ENCODE measurements at regions not wholly inside any gene's neighbourhood (a gene's known extent, or its start where the extent isn't known, plus 50 kb on each side); places are given as distances from the start of the nearest gene placed in this dataset.

DNA sequence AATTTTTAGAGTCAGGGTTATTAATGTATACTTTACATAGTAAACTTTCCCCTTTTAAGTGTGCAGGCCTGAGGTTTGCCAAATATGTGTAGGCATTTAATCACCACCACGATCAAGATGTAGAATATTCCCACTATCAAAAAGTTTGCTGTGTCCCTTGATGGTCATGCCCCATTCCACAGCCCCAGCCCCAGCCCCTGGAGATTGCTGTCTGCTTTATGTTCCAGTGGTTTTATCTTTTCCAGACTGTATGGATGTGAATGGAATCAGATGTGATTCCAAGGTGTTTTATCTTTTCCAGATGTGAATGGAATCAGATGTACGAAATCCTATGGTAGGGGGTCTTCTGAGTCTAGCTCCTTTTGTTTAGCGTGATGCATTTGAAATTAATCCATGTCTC, 93.1 kb upstream of the B3GAT1 start:
- no peaks in the 10 kb centered on the region for H3K4me1 ChIP-seq
- H3K27me3 ChIP-seq = no peaks in the 10 kb centered on the region
- no peak for TF ChIP-seq POLR2A (IDR thresholded peaks at IDR 0.05)
- TF ChIP-seq POLR2AphosphoS5 (IDR thresholded peaks at IDR 0.05; ENCODE audit: insufficient read depth in 1 of 2, low read depth in 1 of 2) = no peak
- TF ChIP-seq, protein P1, sequence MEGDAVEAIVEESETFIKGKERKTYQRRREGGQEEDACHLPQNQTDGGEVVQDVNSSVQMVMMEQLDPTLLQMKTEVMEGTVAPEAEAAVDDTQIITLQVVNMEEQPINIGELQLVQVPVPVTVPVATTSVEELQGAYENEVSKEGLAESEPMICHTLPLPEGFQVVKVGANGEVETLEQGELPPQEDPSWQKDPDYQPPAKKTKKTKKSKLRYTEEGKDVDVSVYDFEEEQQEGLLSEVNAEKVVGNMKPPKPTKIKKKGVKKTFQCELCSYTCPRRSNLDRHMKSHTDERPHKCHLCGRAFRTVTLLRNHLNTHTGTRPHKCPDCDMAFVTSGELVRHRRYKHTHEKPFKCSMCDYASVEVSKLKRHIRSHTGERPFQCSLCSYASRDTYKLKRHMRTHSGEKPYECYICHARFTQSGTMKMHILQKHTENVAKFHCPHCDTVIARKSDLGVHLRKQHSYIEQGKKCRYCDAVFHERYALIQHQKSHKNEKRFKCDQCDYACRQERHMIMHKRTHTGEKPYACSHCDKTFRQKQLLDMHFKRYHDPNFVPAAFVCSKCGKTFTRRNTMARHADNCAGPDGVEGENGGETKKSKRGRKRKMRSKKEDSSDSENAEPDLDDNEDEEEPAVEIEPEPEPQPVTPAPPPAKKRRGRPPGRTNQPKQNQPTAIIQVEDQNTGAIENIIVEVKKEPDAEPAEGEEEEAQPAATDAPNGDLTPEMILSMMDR (IDR thresholded peaks at IDR 0.05) = no peak
- H3K9me3 ChIP-seq = no peaks in the 10 kb centered on the region
- no peak for DNase-seq (ENCODE audit: extremely low spot score in 2 of 2)
- no peak overlapping the region for H3K27ac ChIP-seq
- H3K36me3 ChIP-seq = no peaks in the 10 kb centered on the region
- no peak overlapping the region for H3K4me3 ChIP-seq
- intact Hi-C loops (cut with DNase I) = no loop called here

DNA sequence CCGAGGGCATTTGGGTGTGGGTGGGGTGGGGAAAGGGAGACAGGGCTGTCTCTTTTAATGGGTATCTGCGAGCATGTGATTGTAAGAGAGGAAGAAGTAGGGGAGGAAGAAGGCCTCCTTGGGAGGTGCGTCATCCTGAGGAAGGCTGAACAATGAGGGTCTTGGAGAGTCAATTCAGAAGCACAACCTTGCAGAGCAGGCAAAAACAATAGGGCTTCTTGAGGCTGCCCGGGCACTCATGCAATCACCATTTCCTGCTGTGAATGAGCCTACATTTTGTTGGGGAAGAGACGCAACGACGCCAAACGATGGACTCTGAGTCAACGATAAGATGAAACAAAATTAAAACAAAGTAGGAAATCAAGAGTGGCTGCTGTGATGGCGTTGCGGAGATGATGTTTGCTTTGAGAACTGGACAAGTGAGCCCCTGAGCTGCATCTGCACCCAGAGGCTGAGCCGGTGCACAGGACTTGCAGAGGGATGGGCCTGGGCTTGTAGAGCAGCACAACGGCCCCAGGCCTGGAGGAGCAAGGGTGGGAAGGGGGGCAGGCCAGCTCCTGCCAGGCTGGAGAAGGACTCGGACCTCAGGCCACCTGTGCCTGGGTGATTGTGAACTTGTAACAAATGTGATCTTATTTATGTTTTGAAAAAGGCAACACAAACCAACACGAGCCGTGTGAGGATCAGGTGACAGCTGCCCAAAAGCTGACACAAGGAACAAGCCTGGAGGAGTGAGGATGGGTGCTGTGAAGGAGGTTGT, 92.3 kb upstream of the B3GAT1 start:
- Histone ChIP-seq H3K36me3 (no peaks in the 10 kb centered on the region), H3K4me1 (no peaks in the 10 kb centered on the region), H3K27ac (no peak overlapping the region), H3K9me3 (no peaks in the 10 kb centered on the region), H3K27me3 (no peaks in the 10 kb centered on the region), H3K4me3 (no peak overlapping the region)
- DNase-seq (ENCODE audit: extremely low spot score in 2 of 2) = no peak
- intact Hi-C loops (cut with DNase I) = no loop called here
- TF ChIP-seq POLR2AphosphoS5 (IDR thresholded peaks at IDR 0.05; ENCODE audit: insufficient read depth in 1 of 2, low read depth in 1 of 2) = no peak
- no peak for TF ChIP-seq POLR2A (IDR thresholded peaks at IDR 0.05)
- TF ChIP-seq, protein P1 (IDR thresholded peaks at IDR 0.05) = no peak

DNA sequence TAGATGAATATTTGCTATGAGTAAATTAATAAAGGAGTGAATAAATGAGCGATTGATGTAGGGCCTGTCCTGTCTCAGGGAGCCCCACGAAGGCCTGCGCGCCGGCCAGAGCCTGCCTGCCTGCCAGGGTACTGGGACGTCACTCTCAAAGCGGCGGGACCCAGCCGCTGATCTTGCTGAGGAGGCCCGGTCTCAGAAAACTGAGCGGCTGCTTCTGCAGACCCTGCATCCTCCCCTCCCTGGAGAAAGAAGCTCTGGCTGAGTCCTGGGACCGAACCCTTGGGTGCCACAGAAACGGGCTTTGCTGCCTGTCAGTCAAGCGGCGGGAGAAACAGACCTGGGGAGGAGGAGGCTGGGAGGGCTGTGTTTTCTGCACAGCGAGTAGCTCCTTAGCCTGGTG, 91.6 kb upstream of the B3GAT1 start:
- H3K9me3 ChIP-seq = no peaks in the 10 kb centered on the region
- H3K27ac ChIP-seq = no peak overlapping the region
- no peak overlapping the region for H3K4me3 ChIP-seq
- H3K27me3 ChIP-seq = no peaks in the 10 kb centered on the region
- no peaks in the 10 kb centered on the region for H3K36me3 ChIP-seq
- intact Hi-C loops (cut with DNase I) = no loop called here
- TF ChIP-seq, protein P1 (IDR thresholded peaks at IDR 0.05) = no peak
- TF ChIP-seq POLR2A (IDR thresholded peaks at IDR 0.05) (no peak), POLR2AphosphoS5 (IDR thresholded peaks at IDR 0.05; ENCODE audit: insufficient read depth in 1 of 2, low read depth in 1 of 2) (no peak)
- no peak for DNase-seq (ENCODE audit: extremely low spot score in 2 of 2)
- no peaks in the 10 kb centered on the region for H3K4me1 ChIP-seq

DNA sequence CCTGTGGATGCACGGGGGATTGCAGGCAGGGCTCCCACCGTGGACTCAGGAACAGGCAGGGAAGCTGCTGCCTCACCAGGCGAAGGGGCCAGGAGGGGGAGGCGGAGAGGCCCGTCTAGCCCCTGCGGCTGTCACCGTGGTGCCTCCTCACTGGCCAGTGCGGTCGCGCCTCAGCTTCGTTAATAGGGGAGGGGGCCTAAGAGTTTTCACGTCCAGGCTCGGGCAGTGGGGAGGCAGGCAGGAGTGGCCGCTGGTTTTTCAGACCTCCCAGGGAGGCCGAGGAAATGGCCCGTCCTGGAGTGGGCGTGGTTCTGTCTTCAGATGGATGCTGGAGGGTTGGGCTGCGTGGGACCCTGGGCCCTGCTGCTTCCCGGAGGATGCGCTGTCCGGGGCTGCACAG, 91.1 kb upstream of the B3GAT1 start:
- Histone ChIP-seq H3K4me1 (no peaks in the 10 kb centered on the region), H3K27ac (no peak overlapping the region), H3K36me3 (no peaks in the 10 kb centered on the region), H3K9me3 (no peaks in the 10 kb centered on the region), H3K27me3 (no peaks in the 10 kb centered on the region), H3K4me3 (no peak overlapping the region)
- intact Hi-C loops (cut with DNase I) = no loop called here
- TF ChIP-seq POLR2AphosphoS5 (IDR thresholded peaks at IDR 0.05; ENCODE audit: insufficient read depth in 1 of 2, low read depth in 1 of 2) = no peak
- TF ChIP-seq, protein P1 (IDR thresholded peaks at IDR 0.05) = no peak
- TF ChIP-seq POLR2A (IDR thresholded peaks at IDR 0.05) = no peak
- DNase-seq (ENCODE audit: extremely low spot score in 2 of 2) = no peak

DNA sequence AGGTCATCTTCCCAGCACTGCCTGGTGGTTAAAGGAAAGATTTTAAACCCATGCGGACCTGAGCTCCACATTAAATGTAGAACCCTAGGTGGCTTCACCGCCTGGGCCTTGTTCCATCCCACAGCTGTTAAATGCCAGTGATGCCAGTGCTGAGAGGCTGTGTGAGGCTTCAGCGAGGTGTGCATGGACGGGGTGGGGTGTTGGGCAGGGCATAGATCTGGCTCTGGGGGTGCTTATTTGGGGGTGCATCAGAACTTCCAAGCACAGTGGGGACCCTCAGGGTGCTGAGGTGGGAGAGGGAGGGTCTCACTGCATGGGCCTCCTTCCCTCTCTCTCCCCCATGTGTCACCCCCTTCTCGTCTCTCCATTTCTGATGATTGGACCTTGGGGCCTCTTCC, 90.1 kb upstream of the B3GAT1 start:
- Histone ChIP-seq H3K36me3 (no peaks in the 10 kb centered on the region), H3K4me3 (no peak overlapping the region), H3K27ac (no peak overlapping the region), H3K9me3 (no peaks in the 10 kb centered on the region), H3K27me3 (no peaks in the 10 kb centered on the region), H3K4me1 (no peaks in the 10 kb centered on the region)
- DNase-seq (ENCODE audit: extremely low spot score in 2 of 2) = no peak
- no peak for TF ChIP-seq POLR2AphosphoS5 (IDR thresholded peaks at IDR 0.05; ENCODE audit: insufficient read depth in 1 of 2, low read depth in 1 of 2)
- no peak for TF ChIP-seq POLR2A (IDR thresholded peaks at IDR 0.05)
- TF ChIP-seq, protein P1 (IDR thresholded peaks at IDR 0.05) = no peak
- intact Hi-C loops (cut with DNase I) = no loop called here
